HG02885 (cell line): ENCODE measurements at regions not wholly inside any gene's neighbourhood (a gene's known extent, or its start where the extent isn't known, plus 50 kb on each side); places are given as distances from the start of the nearest gene placed in this dataset.

Experiments used
- ATAC-seq: cut with Tn5 transposase; IDR thresholded peaks from one replicate; pipeline ENCODE4 v1.9.1; 2021; ENCODE audit warnings: mild to moderate bottlenecking; ENCODE audit not compliant: unreplicated experiment, poor library complexity

DNA sequence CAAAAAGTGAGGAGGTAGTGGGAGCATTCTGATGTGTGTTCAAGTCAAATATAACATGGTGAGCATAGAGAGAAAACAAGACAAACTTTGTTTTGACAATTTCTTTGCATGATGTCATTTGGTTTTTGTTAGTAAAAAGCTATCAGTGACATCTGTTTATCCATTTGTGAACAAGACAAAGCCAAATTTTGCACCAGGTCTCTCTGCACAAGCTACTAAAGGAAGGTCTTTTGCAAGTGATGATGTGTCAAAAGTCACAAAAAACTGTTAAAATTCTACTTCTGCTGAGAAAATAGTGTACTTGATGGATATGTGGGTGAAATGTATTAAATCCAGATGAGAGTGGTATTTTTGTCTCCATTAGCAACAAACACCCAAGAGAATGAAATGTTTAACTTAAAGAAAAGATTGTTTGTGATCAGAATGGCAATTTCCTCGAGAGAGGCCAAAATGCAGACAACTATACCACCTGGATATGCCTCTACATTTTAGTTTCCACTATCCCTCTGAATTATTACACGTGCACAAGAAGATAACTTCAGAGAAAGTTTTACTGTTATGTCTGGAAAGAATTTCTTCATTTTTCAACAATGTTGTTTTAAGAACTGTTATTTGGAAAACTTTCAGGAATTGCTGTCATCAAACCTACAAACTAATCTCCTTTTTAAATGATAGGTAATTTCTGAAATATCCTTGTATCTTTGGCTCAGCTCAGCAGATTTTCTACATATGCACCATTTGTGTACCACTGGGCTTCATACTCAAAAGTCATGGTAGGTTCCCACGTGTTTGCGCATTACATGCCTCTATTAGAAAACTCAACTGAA is 807.4 kb upstream of the ADGRL2 start:
- no peak for ATAC-seq

DNA sequence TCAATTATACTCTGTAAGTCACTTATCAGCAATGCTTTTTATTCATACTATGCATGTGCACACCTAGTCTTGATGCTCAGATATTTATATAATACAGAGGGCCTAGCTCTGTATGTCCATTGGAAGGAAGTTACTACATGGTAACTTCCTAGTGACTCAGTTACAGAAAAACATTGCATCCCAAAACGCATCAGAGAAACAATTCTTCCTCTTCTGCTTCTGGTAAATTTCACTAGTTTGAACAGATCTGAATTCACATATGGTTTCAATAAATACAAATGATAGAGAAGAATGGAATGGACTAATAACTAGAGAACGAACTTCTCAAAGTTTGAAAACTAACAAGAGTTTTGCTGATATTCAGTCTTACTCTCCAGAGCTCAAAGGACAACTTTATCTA is 811.3 kb upstream of the ADGRL2 start:
- ATAC-seq = no peak

- no peak for ATAC-seq
Observed at GRCh38 chr1:80988926-80989325, 811.8 kb upstream of the ADGRL2 start.

- no peak for ATAC-seq
Observed at GRCh38 chr1:80987824-80988223, 812.9 kb upstream of the ADGRL2 start.

DNA sequence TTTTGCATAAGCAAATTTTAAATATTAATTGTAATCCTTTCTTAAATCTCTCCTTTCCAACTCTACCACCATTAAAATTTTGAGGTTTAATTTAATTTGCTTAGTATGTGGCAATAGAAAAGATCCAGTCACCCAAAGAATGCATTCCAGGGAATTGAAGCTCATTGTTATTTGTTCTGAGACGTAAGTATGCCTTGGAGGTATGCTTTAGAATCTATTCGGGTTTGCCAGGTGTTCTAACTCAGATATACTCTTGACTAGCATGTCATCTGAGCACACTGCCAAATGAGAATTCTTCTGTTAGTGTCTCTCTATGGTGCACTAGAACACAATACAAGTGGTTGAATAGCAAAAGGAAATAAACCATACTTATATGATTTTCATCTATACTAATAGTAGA is 813.6 kb upstream of the ADGRL2 start:
- no peak for ATAC-seq

- ATAC-seq = no peak
Observed at GRCh38 chr1:80982831-80983230, 817.9 kb upstream of the ADGRL2 start.

GRCh38 chr1:80973101-80973500 is 827.6 kb upstream of the ADGRL2 start:
- no peak for ATAC-seq

DNA sequence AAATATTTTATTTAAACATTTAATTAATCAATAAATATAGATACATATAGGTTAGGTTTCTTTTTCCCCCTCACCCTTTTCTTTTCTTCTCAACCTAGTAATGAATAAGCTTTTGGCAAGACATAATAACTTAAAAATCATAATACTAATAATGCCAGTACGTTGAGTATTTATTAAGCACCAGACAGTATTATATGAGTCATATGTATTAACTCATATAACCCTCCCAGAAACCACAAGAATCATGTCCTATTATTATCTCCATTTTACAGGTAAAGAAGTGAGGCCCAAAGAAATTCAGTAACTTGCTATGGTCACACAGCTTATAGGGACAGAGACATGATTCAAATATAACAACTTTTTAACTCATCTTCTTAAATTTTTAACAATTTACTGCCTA is 834.5 kb upstream of the ADGRL2 start:
- ATAC-seq = no peak

DNA sequence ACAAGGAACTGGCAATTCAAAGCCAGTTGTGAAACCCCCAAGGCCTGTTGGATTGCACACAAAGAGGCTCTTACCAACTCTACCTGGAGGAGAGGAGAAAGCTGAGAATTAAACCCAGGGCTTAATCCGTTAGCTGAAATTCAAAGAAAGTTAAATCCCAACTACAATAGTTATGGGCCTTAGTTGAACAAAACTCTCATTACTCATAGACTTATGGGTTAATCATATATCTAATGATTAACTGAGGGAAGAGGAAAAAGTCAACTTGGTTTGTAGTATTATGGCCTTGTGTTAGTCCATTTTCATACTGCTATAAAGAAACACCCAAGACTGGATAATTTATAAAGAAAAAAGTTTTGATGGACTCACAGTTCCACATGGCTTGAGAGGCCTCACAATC is 838.2 kb upstream of the ADGRL2 start:
- no peak for ATAC-seq

DNA sequence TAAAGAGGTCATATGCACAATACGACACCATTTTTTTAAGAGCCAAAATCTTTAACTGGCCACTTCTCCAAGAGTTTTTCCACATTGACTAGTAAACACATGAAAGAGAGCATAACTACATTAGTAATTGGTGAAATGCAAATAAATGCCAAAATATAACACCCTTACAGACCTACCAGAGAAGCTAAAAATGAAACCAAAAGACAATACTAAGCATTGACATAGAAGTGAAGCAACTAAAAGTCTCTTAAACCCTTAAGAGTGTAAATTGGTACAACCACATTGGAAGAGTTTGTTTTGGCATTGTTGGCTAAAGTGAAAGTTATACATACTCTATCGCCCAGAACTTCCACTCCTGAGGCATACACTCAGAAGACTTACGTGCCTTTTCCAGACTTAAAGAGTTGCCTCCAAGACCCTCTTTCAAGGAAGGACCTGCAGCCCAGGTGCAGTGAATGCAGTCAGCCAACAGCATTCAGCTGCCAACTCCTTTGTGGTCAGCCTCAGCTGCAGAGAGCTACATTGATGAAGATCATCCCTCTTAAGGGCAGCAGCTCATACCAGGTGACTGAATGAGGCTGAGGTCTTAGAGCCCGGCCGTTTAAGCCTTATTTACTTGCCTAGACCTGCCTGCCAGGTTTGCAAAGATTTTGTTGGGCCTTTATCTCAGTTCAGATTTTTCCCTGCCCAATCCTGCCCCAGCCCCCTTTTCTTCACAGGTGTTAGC is 839.1 kb upstream of the ADGRL2 start:
- no peak for ATAC-seq

- no peak for ATAC-seq
Observed at GRCh38 chr1:80933346-80933745, 867.4 kb upstream of the ADGRL2 start.

DNA sequence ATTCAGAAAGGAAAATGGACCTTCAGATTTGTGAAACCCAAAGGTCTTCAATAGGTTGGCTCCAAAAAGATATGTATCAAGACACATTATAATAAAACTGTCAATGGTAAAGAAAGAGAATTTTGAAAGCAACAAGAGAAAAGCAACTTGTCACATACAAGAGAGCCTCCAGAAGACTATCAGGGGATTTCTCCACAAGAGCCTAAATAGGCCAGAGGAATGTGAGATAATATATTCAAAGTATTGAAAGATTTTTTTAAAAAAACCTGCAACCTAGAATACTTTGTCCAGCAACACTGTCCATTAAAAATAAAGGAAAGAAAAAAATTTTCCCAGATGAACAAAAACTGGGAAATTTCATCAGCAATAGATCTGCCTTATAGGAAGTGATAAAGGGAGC is 869.6 kb upstream of the ADGRL2 start:
- no peak for ATAC-seq

DNA sequence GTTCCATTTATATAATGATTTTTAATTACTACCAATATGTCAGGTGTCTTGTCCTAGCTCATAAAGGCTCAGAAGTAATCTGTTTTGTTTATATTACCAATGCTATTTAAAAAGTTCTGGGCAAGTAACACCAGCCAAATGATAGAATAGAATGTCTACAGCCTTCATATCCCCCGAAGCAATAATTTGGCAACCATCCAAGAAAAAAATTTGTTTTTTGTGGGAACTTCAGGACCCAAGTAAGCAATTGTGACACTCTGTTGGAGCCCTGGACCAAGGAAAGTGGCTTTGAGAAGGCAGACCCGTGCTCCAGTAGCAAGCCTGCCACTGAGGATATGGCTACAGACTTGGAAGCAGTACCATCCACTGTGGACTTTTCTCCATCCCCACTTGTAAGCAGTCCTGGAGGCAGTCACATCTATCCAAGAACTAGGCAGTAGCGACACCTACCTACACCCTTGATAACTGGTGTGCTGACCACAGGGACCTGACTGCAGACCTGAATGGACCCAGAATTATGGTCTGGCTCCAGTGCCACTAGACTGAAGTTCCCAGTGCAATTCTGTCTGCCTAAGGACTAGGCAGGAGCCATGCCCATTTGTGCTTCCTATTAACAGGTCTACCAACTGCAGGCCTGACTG is 870.7 kb upstream of the ADGRL2 start:
- no peak for ATAC-seq

DNA sequence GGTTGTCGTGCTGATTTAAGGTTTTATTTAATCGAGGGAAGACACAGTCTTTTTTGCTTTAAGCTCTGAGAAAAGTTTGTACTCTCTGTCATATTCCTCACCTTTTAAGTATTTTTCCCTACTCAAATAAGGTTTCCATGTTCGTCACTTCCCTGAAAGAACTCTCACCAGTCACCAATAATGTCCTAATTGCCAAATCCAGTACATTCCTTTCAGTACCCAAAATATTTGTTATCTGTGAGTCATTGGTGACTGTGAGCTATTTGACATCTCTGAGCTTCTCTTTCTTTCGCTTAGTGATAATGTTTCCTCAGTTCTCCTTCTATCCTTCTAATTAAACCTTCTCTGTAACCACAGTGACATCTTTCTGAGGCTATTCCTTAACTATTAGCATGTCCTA is 874.2 kb upstream of the ADGRL2 start:
- no peak for ATAC-seq

- ATAC-seq = no peak
Observed at GRCh38 chr1:80925130-80925805, 875.5 kb upstream of the ADGRL2 start.

GRCh38 chr1:80924290-80924689 is 876.4 kb upstream of the ADGRL2 start:
- no peak for ATAC-seq

DNA sequence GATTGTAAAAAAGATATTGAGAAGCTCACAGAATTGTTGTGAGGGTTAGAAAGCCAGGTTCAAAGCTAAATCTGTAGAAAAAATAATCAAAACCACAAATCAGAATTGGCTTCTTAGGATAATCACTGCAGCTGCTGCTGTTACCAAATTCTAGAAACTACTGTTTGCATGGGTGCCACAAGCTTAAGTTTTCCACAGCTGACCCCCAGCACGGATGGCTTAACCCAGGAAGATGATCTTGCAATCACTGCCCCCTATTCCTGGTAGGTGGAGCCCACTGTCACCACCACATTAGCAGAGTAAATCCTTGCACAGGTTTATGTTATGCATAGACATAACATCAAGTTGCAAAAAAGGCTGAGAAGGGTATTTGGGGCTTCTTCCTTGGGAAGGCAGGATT is 877.8 kb upstream of the ADGRL2 start:
- no peak for ATAC-seq

DNA sequence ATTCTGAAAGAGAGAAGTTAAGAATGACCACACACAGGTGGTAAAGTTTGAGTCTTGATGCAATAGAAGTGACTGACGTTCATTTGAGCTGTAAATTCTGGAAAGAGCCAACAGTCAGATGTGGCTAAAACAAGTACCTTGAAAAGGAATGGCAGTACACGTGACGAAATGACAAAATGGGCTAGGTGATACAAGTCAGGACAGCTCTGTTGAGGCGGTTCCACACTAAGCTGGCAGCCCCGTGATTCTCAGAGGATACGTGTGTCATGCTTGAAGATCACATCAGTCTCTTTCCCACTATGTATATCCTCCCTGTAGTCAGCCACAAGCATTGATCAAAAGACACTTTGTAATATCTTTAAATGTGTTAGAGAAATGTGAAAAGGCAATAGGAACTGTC is 881.3 kb upstream of the ADGRL2 start:
- ATAC-seq = no peak

DNA sequence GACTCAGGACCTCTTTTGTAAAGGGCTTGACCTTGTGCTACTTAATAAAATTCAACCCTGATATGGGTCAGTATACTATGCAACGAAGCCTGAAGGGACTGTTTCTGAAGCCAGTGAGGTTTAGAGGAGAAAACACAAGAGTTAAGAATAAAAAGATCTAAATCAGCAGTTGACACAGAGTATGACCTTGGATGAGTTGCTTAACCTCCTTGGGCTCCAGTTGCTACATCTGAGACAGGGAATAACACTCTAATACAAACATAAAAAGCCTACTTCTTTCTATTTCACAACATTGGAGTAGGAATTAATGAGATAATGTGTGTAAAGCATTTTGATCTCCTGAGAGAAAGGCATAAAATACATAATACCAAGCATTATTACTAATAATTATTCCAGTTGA is 882.4 kb upstream of the ADGRL2 start:
- ATAC-seq = no peak

DNA sequence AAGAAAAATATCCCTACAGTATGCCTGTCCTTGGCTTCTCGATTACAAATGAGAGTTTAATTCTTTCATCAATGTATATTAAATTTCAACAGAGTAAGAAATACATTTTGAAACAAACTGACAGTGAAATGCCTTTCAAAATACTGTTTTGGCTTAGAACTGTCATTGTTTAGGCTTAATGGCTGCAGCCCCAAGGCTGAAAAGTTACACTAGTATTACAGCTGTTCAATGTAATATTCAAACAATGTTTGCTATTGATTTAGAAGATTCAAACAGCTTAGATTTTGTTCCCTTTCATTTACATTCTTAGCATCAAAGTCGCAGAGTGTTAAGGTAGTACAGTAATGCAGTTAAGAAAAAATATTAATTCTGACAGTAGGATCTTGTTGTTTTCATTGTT is 882.9 kb upstream of the ADGRL2 start:
- no peak for ATAC-seq

DNA sequence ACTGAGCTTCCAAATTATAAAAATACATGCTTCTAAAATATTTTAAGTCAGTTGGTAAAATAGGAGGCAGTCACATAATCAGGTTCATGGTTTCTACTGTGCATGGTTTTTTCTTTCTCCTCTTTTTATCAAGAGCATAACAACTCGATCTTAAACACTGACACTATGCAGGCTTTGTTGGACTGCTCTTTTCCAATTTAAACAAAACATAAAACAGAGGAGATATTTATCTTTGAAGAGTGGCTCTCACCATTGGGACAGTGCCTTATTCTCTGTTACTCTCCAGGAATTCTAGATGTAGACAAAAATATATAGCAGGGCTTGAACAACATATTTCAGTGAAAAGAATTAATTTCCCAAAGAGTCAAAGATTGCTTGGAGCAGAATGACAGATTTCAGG is 883.5 kb upstream of the ADGRL2 start:
- no peak for ATAC-seq
